SK-N-SH (cell line): ENCODE measurements at regions not wholly inside any gene's neighbourhood (a gene's known extent, or its start where the extent isn't known, plus 50 kb on each side); places are given as distances from the start of the nearest gene placed in this dataset.

Experiments used
- CTCF ChIA-PET: fragments of 300-600, 350-600 bp; formaldehyde crosslinking; extraction: SDS; loops from one replicate; lab custom pipeline; 2021; lab: Yijun Ruan, JAX
- POLR2A ChIA-PET: fragments of 350-600 bp; sonication (Branson Sonifier 250); formaldehyde crosslinking; extraction: SDS; loops from one replicate; lab custom pipeline; 2020; ENCODE audit warnings: antibody characterized with exemption, inconsistent platforms; lab: Yijun Ruan, JAX
- DNase-seq: peaks from one replicate; pipeline ENCODE4 v3.0.0; 2012
- H2AFZ ChIP-seq: fragments of 200-600 bp; sonication (generic); 2 replicates; pipeline ENCODE4 v1.8.1; 2016; ENCODE audit warnings: antibody characterized with exemption, mild to moderate bottlenecking, low read depth
- H3F3A ChIP-seq: fragments of 200-600 bp; sonication (generic); replicated peaks from 2 replicates; pipeline ENCODE3; 2016; ENCODE audit warnings: antibody characterized with exemption, mild to moderate bottlenecking; ENCODE audit not compliant: insufficient read depth
- H3K27ac ChIP-seq, 2 experiments: fragments of 200-500 bp in 1 of 2; fragments of 200-600 bp in 1 of 2; sonication (Bioruptor generic) in 1 of 2; sonication (generic), shearing (Covaris generic) in 1 of 2; 2 replicates each; pipeline versions ENCODE4 v1.5.1 to v1.6.1; 2014 to 2016; ENCODE audit warnings: low read depth in 2 of 2, inconsistent platforms in 1 of 2, low read length in 1 of 2, mild to moderate bottlenecking in 1 of 2, mixed read lengths in 1 of 2
- H3K27me3 ChIP-seq: fragments of 200-600 bp; sonication (generic), shearing (Covaris generic); 2 replicates; pipeline ENCODE4 v1.6.1; 2016; ENCODE audit warnings: mixed run types; ENCODE audit not compliant: insufficient read depth
- H3K36me3 ChIP-seq, 2 experiments: fragments of 200-500 bp in 1 of 2; fragments of 200-600 bp in 1 of 2; sonication (Bioruptor generic) in 1 of 2; sonication (generic) in 1 of 2; replicated peaks in 1 of 2; 2 replicates each; pipeline versions ENCODE3 to v1.5.1; 2014 to 2016; ENCODE audit warnings: low read length in 1 of 2, mild to moderate bottlenecking in 1 of 2; ENCODE audit not compliant: insufficient read depth in 2 of 2, control insufficient read depth in 1 of 2
- H3K4me1 ChIP-seq, 2 experiments: fragments of 200-500 bp in 1 of 2; fragments of 200-600 bp in 1 of 2; sonication (Bioruptor generic) in 1 of 2; sonication (generic), shearing (Covaris generic) in 1 of 2; 2 replicates each; pipeline versions ENCODE4 v1.5.1 to v1.6.1; 2014 to 2016; ENCODE audit warnings: low read depth in 1 of 2, low read length in 1 of 2, mixed run types in 1 of 2; ENCODE audit not compliant: insufficient read depth in 2 of 2, control insufficient read depth in 1 of 2
- H3K4me2 ChIP-seq: fragments of 200-600 bp; sonication (generic), shearing (Covaris generic); 2 replicates; pipeline ENCODE4 v1.6.1; 2017; ENCODE audit warnings: mixed run types
- H3K4me3 ChIP-seq, 2 experiments: fragments of 200-500 bp in 1 of 2; fragments of 200-600 bp in 1 of 2; sonication (Bioruptor generic) in 1 of 2; sonication (generic), shearing (Covaris generic) in 1 of 2; 2 replicates each; pipeline versions ENCODE4 v1.5.1 to v1.8.1; 2014 to 2016; ENCODE audit warnings: low read depth in 2 of 2, inconsistent platforms in 1 of 2, low read length in 1 of 2, mild to moderate bottlenecking in 1 of 2, mixed read lengths in 1 of 2, moderate library complexity in 1 of 2
- H3K79me2 ChIP-seq: fragments of 200-600 bp; sonication (generic); 2 replicates; pipeline ENCODE4 v1.8.1; 2017; ENCODE audit warnings: mild to moderate bottlenecking; ENCODE audit not compliant: insufficient read depth
- H3K9ac ChIP-seq: fragments of 200-600 bp; sonication (generic); 2 replicates; pipeline ENCODE4 v1.6.1; 2017; ENCODE audit warnings: mixed run types
- H3K9me2 ChIP-seq: fragments of 200-600 bp; sonication (generic); 2 replicates; pipeline ENCODE4 v1.6.1; 2017; ENCODE audit warnings: mixed run types
- H3K9me3 ChIP-seq: fragments of 200-600 bp; sonication (generic); 2 replicates; pipeline ENCODE4 v1.6.1; 2017; ENCODE audit warnings: mixed run types, mild to moderate bottlenecking, moderate library complexity
- H4K20me1 ChIP-seq: fragments of 200-600 bp; sonication (generic); 2 replicates; pipeline ENCODE4 v1.6.1; 2017; ENCODE audit warnings: mild to moderate bottlenecking, mixed run types; ENCODE audit not compliant: insufficient read depth
- FOXJ3 ChIP-seq: sonication (generic); formaldehyde crosslinking; IDR thresholded peaks from 2 replicates; pipeline ENCODE4 v1.5.1; 2020; ENCODE audit warnings: mild to moderate bottlenecking, missing genetic modification reagents
- FOXM1 ChIP-seq: IDR thresholded peaks from 2 replicates; pipeline ENCODE4 v1.4.0; 2012; ENCODE audit warnings: low read depth, mild to moderate bottlenecking
- GABPA ChIP-seq: IDR thresholded peaks from 2 replicates; pipeline ENCODE4 v1.4.0; 2012; ENCODE audit warnings: low read depth, mild to moderate bottlenecking
- GATA2 ChIP-seq: sonication (generic); formaldehyde crosslinking; IDR thresholded peaks from 2 replicates; pipeline ENCODE4 v1.5.0; 2020; ENCODE audit warnings: mild to moderate bottlenecking, missing genetic modification reagents
- JUND ChIP-seq: IDR thresholded peaks from 2 replicates; pipeline ENCODE4 v1.4.0; 2012
- MXI1 ChIP-seq: IDR thresholded peaks from 2 replicates; pipeline ENCODE4 v1.6.1; 2012; ENCODE audit warnings: mild to moderate bottlenecking, low read depth, low read length, improper control_type of control experiment
- NRF1 ChIP-seq: IDR thresholded peaks from 2 replicates; pipeline ENCODE4 v1.6.1; 2012; ENCODE audit warnings: low read depth, mild to moderate bottlenecking, low read length
- TAF1 ChIP-seq: IDR thresholded peaks from 2 replicates; pipeline ENCODE4 v1.6.1; 2012; ENCODE audit warnings: low read depth, mild to moderate bottlenecking, low read length, moderate library complexity, borderline replicate concordance
- TCF12 ChIP-seq: IDR thresholded peaks from 2 replicates; pipeline ENCODE4 v1.4.0; 2012
- YY1 ChIP-seq: IDR thresholded peaks from 2 replicates; pipeline ENCODE4 v1.4.0; 2012; ENCODE audit warnings: low read depth, mild to moderate bottlenecking
- WGBS: methylation state at CpG from one replicate; pipeline ENCODE4 v1.1.6; 2017; ENCODE audit warnings: low lambda C conversion rate; 5-methylcytosine and 5-hydroxymethylcytosine counted together
- TF ChIP-seq, protein P1 (sequence below): IDR thresholded peaks from 2 replicates; pipeline ENCODE4 v1.4.0; 2012; ENCODE audit warnings: low read depth, borderline replicate concordance
- TF ChIP-seq, protein P2 (sequence below): IDR thresholded peaks from 2 replicates; pipeline ENCODE4; 2012
- TF ChIP-seq, protein P3 (sequence below): IDR thresholded peaks from 2 replicates; pipeline ENCODE4 v1.6.1; 2012; ENCODE audit warnings: mild to moderate bottlenecking, low read depth, low read length, moderate library complexity

DNA sequence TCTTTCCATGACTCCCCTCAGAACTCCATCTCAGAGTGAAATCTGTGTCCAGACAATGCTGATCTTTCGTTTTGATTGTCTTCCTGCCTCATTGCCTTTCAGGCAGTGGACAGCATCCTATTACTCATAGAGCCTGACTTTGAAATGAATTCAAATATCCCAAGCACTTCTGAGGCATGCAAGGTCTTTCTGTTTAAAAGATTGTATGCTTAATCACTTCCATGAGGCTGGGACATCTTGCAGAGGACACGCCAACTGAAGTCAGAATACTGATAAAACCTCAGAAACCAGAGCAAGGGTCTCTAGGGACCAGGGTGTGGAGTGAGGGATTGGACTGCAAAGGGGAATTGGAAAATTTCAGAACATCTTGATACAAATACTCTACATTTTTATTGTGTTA, 836.5 kb upstream of the ID2 start (continued):
- TF ChIP-seq, protein P1, sequence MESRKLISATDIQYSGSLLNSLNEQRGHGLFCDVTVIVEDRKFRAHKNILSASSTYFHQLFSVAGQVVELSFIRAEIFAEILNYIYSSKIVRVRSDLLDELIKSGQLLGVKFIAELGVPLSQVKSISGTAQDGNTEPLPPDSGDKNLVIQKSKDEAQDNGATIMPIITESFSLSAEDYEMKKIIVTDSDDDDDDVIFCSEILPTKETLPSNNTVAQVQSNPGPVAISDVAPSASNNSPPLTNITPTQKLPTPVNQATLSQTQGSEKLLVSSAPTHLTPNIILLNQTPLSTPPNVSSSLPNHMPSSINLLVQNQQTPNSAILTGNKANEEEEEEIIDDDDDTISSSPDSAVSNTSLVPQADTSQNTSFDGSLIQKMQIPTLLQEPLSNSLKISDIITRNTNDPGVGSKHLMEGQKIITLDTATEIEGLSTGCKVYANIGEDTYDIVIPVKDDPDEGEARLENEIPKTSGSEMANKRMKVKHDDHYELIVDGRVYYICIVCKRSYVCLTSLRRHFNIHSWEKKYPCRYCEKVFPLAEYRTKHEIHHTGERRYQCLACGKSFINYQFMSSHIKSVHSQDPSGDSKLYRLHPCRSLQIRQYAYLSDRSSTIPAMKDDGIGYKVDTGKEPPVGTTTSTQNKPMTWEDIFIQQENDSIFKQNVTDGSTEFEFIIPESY, result no peak
- TF ChIP-seq JUND (peak; percentile 55), MXI1 (no peak), GABPA (no peak), TAF1 (no peak)
- TF ChIP-seq, protein P2, sequence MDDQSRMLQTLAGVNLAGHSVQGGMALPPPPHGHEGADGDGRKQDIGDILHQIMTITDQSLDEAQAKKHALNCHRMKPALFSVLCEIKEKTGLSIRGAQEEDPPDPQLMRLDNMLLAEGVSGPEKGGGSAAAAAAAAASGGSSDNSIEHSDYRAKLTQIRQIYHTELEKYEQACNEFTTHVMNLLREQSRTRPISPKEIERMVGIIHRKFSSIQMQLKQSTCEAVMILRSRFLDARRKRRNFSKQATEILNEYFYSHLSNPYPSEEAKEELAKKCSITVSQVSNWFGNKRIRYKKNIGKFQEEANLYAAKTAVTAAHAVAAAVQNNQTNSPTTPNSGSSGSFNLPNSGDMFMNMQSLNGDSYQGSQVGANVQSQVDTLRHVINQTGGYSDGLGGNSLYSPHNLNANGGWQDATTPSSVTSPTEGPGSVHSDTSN, result peak; percentile 71

DNA sequence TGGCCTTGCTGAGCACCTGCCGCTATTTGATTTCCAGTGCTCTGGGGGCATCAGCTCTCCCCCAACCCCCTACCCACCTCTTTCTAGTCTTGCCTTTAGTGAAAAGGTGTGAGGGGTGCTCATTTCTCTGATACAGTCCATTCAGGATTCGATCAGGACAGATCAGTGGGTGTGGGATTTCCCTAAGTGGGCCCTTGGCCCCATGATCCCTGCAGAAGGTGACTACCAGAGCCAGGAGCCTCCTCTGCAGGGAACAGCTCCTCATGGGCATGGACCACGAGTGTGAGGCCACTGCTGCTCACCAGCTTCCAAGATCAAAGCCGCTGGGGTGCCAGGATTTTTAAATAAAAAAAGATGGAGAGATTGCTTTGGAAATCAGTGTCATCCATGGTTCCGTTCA, 835.2 kb upstream of the ID2 start:
- Histone ChIP-seq H4K20me1 (no peaks in the 10 kb centered on the region), H3F3A (no peaks in the 10 kb centered on the region), H2AFZ (no peak overlapping the region), H3K9me3 (no peaks in the 10 kb centered on the region), H3K27me3 (no peaks in the 10 kb centered on the region), H3K4me1 (peaks cover 0 to 15% of the 10 kb centered on the region in 2 experiments; a peak in 3 of 4 replicates), H3K27ac (no peak overlapping the region), H3K4me3 (no peak overlapping the region), H3K79me2 (no peaks in the 10 kb centered on the region), H3K36me3 (no peaks in the 10 kb centered on the region), H3K4me2 (no peak overlapping the region), H3K9ac (no peak overlapping the region), H3K9me2 (no peaks in the 10 kb centered on the region)
- CTCF ChIA-PET, result no interaction called here
- no peak for DNase-seq
- POLR2A ChIA-PET, result no interaction called here
- 82% methylated on average over 5 of the region's 5 CpGs for WGBS
- TF ChIP-seq NRF1 (no peak), FOXJ3 (CRISPR knock-in tag) (no peak), YY1 (no peak), GATA2 (CRISPR knock-in tag) (no peak), TCF12 (no peak), FOXM1 (no peak)
- TF ChIP-seq, protein P3, sequence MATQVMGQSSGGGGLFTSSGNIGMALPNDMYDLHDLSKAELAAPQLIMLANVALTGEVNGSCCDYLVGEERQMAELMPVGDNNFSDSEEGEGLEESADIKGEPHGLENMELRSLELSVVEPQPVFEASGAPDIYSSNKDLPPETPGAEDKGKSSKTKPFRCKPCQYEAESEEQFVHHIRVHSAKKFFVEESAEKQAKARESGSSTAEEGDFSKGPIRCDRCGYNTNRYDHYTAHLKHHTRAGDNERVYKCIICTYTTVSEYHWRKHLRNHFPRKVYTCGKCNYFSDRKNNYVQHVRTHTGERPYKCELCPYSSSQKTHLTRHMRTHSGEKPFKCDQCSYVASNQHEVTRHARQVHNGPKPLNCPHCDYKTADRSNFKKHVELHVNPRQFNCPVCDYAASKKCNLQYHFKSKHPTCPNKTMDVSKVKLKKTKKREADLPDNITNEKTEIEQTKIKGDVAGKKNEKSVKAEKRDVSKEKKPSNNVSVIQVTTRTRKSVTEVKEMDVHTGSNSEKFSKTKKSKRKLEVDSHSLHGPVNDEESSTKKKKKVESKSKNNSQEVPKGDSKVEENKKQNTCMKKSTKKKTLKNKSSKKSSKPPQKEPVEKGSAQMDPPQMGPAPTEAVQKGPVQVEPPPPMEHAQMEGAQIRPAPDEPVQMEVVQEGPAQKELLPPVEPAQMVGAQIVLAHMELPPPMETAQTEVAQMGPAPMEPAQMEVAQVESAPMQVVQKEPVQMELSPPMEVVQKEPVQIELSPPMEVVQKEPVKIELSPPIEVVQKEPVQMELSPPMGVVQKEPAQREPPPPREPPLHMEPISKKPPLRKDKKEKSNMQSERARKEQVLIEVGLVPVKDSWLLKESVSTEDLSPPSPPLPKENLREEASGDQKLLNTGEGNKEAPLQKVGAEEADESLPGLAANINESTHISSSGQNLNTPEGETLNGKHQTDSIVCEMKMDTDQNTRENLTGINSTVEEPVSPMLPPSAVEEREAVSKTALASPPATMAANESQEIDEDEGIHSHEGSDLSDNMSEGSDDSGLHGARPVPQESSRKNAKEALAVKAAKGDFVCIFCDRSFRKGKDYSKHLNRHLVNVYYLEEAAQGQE, result no peak
